ENCODE measurements at regions not wholly inside any gene's neighbourhood (a gene's known extent, or its start where the extent isn't known, plus 50 kb on each side); places are given as distances from the start of the nearest gene placed in this dataset.

- no peak overlapping the region for H3K4me3 ChIP-seq (ENCODE audit: low read depth, low read length)
- TF ChIP-seq CTCF (IDR thresholded peaks at IDR 0.05; ENCODE audit: borderline replicate concordance, insufficient read depth, low read depth, low read length) = no peak
These were observed 238.2 kb upstream of the GRM7 start for GRCh38 chr3:6622712-6623111.

DNA sequence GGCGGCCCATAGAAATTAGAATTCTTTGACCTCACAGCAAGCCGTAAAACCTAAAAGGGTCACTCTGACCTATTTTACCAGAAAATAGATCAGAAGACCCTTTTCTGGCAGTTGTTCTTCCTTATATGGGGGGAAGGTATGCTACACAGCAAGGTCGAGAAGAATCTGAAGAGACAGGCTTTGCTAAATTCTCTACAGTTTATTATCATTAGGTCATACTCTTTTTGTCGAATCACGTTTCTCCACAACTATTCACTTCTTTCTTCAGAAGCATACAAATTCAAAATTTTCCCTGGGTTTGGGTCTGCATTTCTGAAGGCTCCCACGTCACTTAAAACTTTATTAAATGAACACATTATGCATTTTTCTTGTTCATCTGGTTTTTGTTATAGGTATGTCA lies 229.5 kb upstream of the GRM7 start:
- H3K4me3 ChIP-seq (ENCODE audit: low read depth, low read length) = no peak overlapping the region
- TF ChIP-seq CTCF (IDR thresholded peaks at IDR 0.05; ENCODE audit: borderline replicate concordance, insufficient read depth, low read depth, low read length) = no peak

GRCh38 chr3:6640907-6641306 lies 220.0 kb upstream of the GRM7 start:
- no peak overlapping the region for H3K4me3 ChIP-seq (ENCODE audit: low read depth, low read length)
- TF ChIP-seq CTCF (IDR thresholded peaks at IDR 0.05; ENCODE audit: borderline replicate concordance, insufficient read depth, low read depth, low read length) = no peak

GRCh38 chr3:6644070-6644929 lies 216.6 kb upstream of the GRM7 start:
- no peak overlapping the region for H3K4me3 ChIP-seq (ENCODE audit: low read depth, low read length)
- TF ChIP-seq CTCF (IDR thresholded peaks at IDR 0.05; ENCODE audit: borderline replicate concordance, insufficient read depth, low read depth, low read length) = no peak

- H3K4me3 ChIP-seq (ENCODE audit: low read depth, low read length) = no peak overlapping the region
- TF ChIP-seq CTCF (IDR thresholded peaks at IDR 0.05; ENCODE audit: borderline replicate concordance, insufficient read depth, low read depth, low read length) = no peak
These were observed 206.2 kb upstream of the GRM7 start for GRCh38 chr3:6654670-6655069.

GRCh38 chr3:6655275-6655674 lies 205.6 kb upstream of the GRM7 start:
- H3K4me3 ChIP-seq (ENCODE audit: low read depth, low read length) = no peak overlapping the region
- TF ChIP-seq CTCF (IDR thresholded peaks at IDR 0.05; ENCODE audit: borderline replicate concordance, insufficient read depth, low read depth, low read length) = no peak

DNA sequence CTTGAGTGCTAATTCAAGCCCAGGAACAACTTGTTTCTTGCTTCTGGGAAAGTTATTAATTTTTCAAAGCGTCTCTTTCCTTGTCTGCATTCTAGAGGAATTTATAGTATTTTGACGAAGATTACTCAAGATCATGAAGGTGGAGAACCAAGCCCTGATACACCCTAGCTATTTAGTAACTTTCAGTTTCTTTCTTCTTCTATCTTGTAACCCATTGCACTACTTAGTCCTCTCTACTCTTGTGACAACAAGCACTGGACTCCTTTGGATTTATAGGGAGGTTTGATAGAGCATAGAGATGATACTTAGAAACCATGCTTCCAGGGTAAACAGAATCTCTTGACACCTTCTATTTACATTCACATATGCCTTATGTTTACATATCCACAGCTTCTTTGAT lies 203.3 kb upstream of the GRM7 start:
- TF ChIP-seq CTCF (IDR thresholded peaks at IDR 0.05; ENCODE audit: borderline replicate concordance, insufficient read depth, low read depth, low read length) = no peak
- no peak overlapping the region for H3K4me3 ChIP-seq (ENCODE audit: low read depth, low read length)
